ENCODE measurements at regions not wholly inside any gene's neighbourhood (a gene's known extent, or its start where the extent isn't known, plus 50 kb on each side); places are given as distances from the start of the nearest gene placed in this dataset.
"Not testable (repeated sequence)": the region's sequence is repeated elsewhere in the genome, so short reads cannot be mapped to it uniquely, and the experiment has no call there.

- no peaks in the 10 kb centered on the region for H3K36me3 ChIP-seq
- H3K27me3 ChIP-seq = no peaks in the 10 kb centered on the region
- H3K27ac ChIP-seq = no peak overlapping the region
- H3K4me1 ChIP-seq (ENCODE audit: insufficient read depth) = no peaks in the 10 kb centered on the region
- 87 to 89% (median 89%) methylated on average over 25 to 31 of the region's 31 CpGs for WGBS, 3 donors
- DNase-seq = no peak
- H3K4me3 ChIP-seq = no peak overlapping the region
- intact Hi-C loops (cut with DNase I) = no loop called here
- TF ChIP-seq CTCF (IDR thresholded peaks at IDR 0.05) = no peak
- no peak for TF ChIP-seq EP300 (IDR thresholded peaks at IDR 0.05)
- TF ChIP-seq POLR2A (IDR thresholded peaks at IDR 0.05) = no peak
- no peaks in the 10 kb centered on the region for H3K9me3 ChIP-seq
Observed at GRCh38 chr22:48500471-48501230, 1327.0 kb downstream of the BRD1 start.

DNA sequence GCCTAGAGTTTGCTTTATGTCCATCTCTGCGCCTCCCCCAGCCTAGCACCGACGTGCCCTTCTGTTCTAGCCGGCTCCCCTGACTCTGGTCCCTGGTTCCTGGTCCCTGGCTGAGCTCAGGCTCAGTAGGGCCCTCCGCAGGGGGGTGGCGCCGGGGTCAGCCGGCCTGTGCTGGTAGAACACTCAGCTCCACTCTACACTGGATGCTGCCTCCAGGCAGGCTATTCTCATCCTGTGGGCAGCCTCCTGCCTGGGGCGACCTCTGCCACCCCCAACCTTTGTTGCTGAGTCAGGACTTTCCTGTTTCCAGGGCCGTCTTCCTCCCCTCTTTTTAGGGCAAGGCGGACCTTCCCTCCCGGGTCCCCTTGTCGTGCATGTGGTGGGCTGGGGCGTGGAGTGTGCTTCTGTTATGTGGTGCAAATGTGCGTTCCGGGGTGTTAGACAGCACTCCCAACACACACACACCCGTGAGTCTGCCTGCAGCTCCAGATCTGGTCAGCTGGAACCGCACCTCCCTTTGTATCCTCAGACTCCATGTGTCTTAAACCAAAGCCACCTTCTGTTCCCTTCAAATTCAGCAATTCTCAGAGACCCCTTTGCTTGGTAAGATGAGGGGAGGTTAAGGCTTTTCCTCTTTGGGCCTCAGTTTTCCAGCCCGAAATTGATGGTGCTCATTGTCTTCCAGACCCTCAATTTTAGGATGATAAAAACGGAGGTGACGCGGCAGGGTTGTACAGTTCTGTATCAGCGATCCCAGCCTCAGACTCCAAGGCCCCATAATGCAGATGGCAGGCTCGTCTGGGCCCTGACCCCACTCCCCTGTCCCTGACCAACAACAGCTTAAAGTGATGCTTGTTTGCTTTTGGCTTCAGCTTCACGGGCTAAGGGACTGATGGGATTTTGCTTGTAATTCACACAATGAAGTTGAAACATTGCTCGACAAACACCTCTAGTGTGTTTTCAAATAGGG, 1327.9 kb downstream of the BRD1 start:
- Histone ChIP-seq H3K4me1 (ENCODE audit: insufficient read depth) (no peaks in the 10 kb centered on the region), H3K4me3 (no peak overlapping the region), H3K27ac (no peak overlapping the region), H3K27me3 (no peaks in the 10 kb centered on the region), H3K9me3 (no peaks in the 10 kb centered on the region), H3K36me3 (no peaks in the 10 kb centered on the region)
- DNase-seq = no peak
- TF ChIP-seq CTCF (IDR thresholded peaks at IDR 0.05) (no peak), POLR2A (IDR thresholded peaks at IDR 0.05) (no peak), EP300 (IDR thresholded peaks at IDR 0.05) (no peak)
- intact Hi-C loops (cut with DNase I) = loop anchor here in 2 of 4 donors (10.0 kb wide), 2 partner anchors 1645 to 1705 kb away; no protein-coding TSS in a partner anchor
- 84 to 87% (median 86%) methylated on average over 26 of the region's 26 CpGs for WGBS, 3 donors

GRCh38 chr22:48498526-48499331, 1328.9 kb downstream of the BRD1 start:
- H3K27me3 ChIP-seq = no peaks in the 10 kb centered on the region
- H3K27ac ChIP-seq = no peak overlapping the region
- H3K9me3 ChIP-seq = no peaks in the 10 kb centered on the region
- no peaks in the 10 kb centered on the region for H3K4me1 ChIP-seq (ENCODE audit: insufficient read depth)
- DNase-seq = no peak
- no peaks in the 10 kb centered on the region for H3K36me3 ChIP-seq
- H3K4me3 ChIP-seq = no peak overlapping the region
- intact Hi-C loops (cut with DNase I) = loop anchor here in 2 of 4 donors (10.0 kb wide), 2 partner anchors 1644 to 1704 kb away; no protein-coding TSS in a partner anchor
- 66 to 73% (median 67%) methylated on average over 23 to 26 of the region's 26 CpGs for WGBS, 3 donors
- no peak for TF ChIP-seq EP300 (IDR thresholded peaks at IDR 0.05)
- TF ChIP-seq CTCF (IDR thresholded peaks at IDR 0.05) = no peak
- no peak for TF ChIP-seq POLR2A (IDR thresholded peaks at IDR 0.05)

- 61 to 96% (median 91%) methylated on average over 5 to 9 of the region's 16 CpGs for WGBS, 3 donors
- not testable (repeated sequence) for H3K4me3 ChIP-seq; H3K27me3 ChIP-seq; H3K9me3 ChIP-seq; H3K27ac ChIP-seq; DNase-seq; H3K36me3 ChIP-seq; H3K4me1 ChIP-seq (ENCODE audit: insufficient read depth)
- intact Hi-C loops (cut with DNase I) = loop anchor here in 2 of 4 donors (10.0 kb wide), 2 partner anchors 1643 to 1703 kb away; no protein-coding TSS in a partner anchor
Observed at GRCh38 chr22:48497743-48498520, 1329.7 kb downstream of the BRD1 start.
